C4-2B (cell line): ENCODE measurements at regions not wholly inside any gene's neighbourhood (a gene's known extent, or its start where the extent isn't known, plus 50 kb on each side); places are given as distances from the start of the nearest gene placed in this dataset.
A peak's percentile ranks its signal among the peaks of the same experiment; 100 is the strongest.

Experiments used
- CTCF ChIP-seq: fragments of 450-650 bp; conservative IDR thresholded peaks from 2 replicates; pipeline ENCODE4 v1.5.1; 2017; ENCODE audit warnings: mild to moderate bottlenecking
- ZFX ChIP-seq: fragments of 450-650 bp; IDR thresholded peaks from 2 replicates; pipeline ENCODE4 v1.6.1; 2017

- peak; percentile 25; the same call in 1 of the 2 replicates for TF ChIP-seq CTCF
- no peak for TF ChIP-seq ZFX
These were observed 213.2 kb upstream of the HS6ST1 start for GRCh38 chr2:128531856-128532255.
